Lower leg skin (tissue), 3 donors: ENCODE measurements at regions not wholly inside any gene's neighbourhood (a gene's known extent, or its start where the extent isn't known, plus 50 kb on each side); places are given as distances from the start of the nearest gene placed in this dataset.

Source experiments
- CTCF ChIP-seq, 3 donors: fragments of 450-650 bp; IDR thresholded peaks; one replicate each; pipeline ENCODE4 v1.5.1; 2016; ENCODE audit warnings: antibody characterized with exemption in 3 of 3, mild to moderate bottlenecking in 3 of 3, moderate library complexity in 2 of 3
- POLR2A ChIP-seq, 2 donors: fragments of 450-650 bp; IDR thresholded peaks; one replicate each; pipeline ENCODE4 v1.6.1; 2016 to 2017; ENCODE audit warnings: antibody characterized with exemption in 2 of 2, mild to moderate bottlenecking in 1 of 2, moderate library complexity in 1 of 2

GRCh38 chr4:54838301-54838700, 180.5 kb downstream of the KIT start:
- no peak for TF ChIP-seq POLR2A (IDR thresholded peaks at IDR 0.05)
- TF ChIP-seq CTCF (IDR thresholded peaks at IDR 0.05): no peak
